Skeletal muscle satellite cell (primary cell): ENCODE measurements at regions not wholly inside any gene's neighbourhood (a gene's known extent, or its start where the extent isn't known, plus 50 kb on each side); places are given as distances from the start of the nearest gene placed in this dataset.
"Not testable (repeated sequence)": the region's sequence is repeated elsewhere in the genome, so short reads cannot be mapped to it uniquely, and the experiment has no call there.

Source experiments
- H3K27me3 ChIP-seq: 2 replicates; pipeline ENCODE4 v1.7.0; 2013; ENCODE audit warnings: low read length; ENCODE audit not compliant: control insufficient read depth, insufficient read depth
- H3K36me3 ChIP-seq: 2 replicates; pipeline ENCODE4 v1.7.0; 2013; ENCODE audit warnings: mild to moderate bottlenecking, control low read depth, low read length; ENCODE audit not compliant: insufficient read depth
- H3K4me1 ChIP-seq: 2 replicates; pipeline ENCODE4 v1.7.0; 2013; ENCODE audit warnings: low read length; ENCODE audit not compliant: control insufficient read depth, insufficient read depth
- H3K4me2 ChIP-seq: 2 replicates; pipeline ENCODE4 v1.7.0; 2013; ENCODE audit warnings: mild to moderate bottlenecking, low read length
- H3K4me3 ChIP-seq: 2 replicates; pipeline ENCODE4 v1.7.0; 2013; ENCODE audit warnings: low read length
- H3K9ac ChIP-seq: 2 replicates; pipeline ENCODE4 v1.7.0; 2013; ENCODE audit warnings: mild to moderate bottlenecking, low read depth, low read length, moderate library complexity
- H3K9me3 ChIP-seq: replicated peaks from 2 replicates; pipeline ENCODE4 v1.7.0; 2013; ENCODE audit warnings: mild to moderate bottlenecking, control low read depth, low read length

DNA sequence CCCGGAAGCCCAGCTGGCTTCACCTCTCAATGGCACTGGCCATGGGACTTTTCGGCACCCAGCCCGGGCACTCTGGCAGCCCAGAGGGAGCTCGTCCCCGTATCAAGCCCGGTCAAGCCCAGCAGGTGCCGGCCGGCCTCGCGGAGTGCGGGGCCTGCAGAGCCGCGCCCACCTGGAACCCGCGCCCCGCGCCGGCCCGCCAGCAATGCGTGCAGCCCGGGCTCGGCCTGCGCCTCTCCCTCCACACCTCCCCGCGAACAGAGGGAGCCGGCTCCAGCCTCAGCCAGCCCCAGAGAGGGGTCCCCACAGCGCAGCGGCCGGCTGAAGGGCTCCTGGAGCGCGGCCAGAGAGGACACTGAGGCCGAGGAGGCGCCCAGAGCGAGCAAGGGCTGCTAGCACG, 133.6 kb upstream of the FRG1 start:
- Histone ChIP-seq H3K4me2 (no peak overlapping the region), H3K4me3 (no peak overlapping the region), H3K9ac (no peak overlapping the region), H3K27me3 (no peaks in the 10 kb centered on the region), H3K36me3 (no peaks in the 10 kb centered on the region), H3K4me1 (no peaks in the 10 kb centered on the region), H3K9me3 (peaks cover 16% of the 10 kb centered on the region)

DNA sequence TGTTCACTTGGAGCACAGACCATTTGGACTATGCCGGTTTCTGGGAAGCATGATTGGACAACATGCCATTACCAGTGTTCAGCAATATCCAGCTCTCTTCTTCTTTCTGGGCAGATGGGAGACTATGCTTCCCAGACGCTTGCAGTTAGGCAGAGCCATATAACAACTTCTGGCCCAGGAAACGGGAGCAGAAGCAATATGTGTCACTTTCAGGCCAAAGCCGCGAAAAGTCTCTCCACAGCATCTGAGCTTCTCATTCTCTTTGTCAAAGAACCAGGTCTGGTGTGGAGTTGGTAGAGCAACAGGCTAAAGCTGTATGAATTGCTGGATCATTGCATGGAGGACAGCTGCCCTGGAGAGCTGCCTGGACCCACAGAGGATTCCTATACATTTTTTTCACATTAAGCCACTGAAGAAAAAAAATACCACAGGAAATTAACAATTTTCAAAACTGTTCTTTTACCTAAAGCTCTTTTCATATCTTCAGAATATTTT, 131.4 kb upstream of the FRG1 start:
- Histone ChIP-seq H3K27me3 (no peaks in the 10 kb centered on the region), H3K9me3 (peaks cover 6% of the 10 kb centered on the region), H3K4me1 (no peaks in the 10 kb centered on the region), H3K36me3 (no peaks in the 10 kb centered on the region), H3K4me3 (no peak overlapping the region), H3K9ac (no peak overlapping the region), H3K4me2 (no peak overlapping the region)

DNA sequence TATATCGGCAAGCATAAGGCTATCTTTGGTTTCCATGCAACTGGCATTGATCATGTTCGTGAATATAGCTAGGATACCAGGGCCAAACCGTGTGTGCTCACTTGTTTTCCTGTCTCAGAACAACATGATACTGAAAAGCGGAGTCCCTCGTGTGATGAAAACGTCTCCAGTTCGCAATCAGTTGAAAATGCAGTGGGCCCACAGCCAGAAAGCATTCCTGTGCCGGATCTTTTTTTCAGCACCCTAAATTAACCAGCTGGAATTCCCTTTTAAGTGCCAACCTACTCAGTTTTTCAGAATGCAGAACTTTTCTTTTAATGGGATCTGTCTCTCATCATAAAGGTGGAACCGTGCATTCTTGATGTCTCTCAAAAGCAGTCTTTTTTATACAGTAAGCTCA, 130.8 kb upstream of the FRG1 start:
- no peak overlapping the region for H3K4me3 ChIP-seq
- H3K4me1 ChIP-seq = no peaks in the 10 kb centered on the region
- H3K4me2 ChIP-seq = no peak overlapping the region
- H3K9ac ChIP-seq = no peak overlapping the region
- peaks cover 6% of the 10 kb centered on the region for H3K9me3 ChIP-seq
- no peaks in the 10 kb centered on the region for H3K36me3 ChIP-seq
- no peaks in the 10 kb centered on the region for H3K27me3 ChIP-seq

DNA sequence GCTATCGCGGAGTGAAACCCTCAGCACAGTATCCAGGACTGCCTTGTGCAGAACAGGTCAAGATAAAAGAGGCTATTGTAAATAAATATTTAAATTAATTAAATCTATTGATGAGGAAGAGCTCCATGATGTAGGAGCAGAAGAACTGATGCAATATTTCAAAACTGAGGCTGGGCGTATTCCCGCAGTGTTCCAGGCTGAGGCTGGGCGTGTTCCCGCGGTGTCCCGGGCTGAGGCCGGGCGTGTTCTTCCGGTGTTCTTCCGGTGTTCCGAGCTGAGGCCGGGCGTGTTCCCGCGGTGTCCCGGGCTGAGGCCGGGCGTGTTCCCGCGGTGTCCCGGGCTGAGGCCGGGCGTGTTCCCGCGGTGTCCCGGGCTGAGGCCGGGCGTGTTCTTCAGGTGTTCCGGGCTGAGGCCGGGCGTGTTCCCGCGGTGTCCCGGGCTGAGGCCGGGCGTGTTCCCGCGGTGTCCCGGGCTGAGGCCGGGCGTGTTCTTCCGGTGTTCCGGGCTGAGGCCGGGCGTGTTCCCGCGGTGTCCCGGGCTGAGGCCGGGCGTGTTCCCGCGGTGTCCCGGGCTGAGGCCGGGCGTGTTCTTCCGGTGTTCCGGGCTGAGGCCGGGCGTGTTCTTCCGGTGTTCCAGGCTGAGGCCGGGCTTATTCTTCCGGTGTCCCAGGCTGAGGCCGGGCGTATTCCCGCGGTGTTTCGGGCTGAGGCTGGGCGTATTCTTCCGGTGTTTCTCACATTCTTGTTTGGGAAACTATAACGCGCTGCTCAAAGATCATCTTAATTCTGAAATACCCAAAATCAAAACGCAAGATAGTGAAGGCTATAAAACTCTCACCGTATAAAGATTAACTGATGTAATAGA, 130.1 kb upstream of the FRG1 start:
- not testable (repeated sequence) for H3K4me2 ChIP-seq, H3K9ac ChIP-seq, H3K27me3 ChIP-seq, H3K36me3 ChIP-seq, H3K9me3 ChIP-seq, H3K4me3 ChIP-seq, H3K4me1 ChIP-seq

DNA sequence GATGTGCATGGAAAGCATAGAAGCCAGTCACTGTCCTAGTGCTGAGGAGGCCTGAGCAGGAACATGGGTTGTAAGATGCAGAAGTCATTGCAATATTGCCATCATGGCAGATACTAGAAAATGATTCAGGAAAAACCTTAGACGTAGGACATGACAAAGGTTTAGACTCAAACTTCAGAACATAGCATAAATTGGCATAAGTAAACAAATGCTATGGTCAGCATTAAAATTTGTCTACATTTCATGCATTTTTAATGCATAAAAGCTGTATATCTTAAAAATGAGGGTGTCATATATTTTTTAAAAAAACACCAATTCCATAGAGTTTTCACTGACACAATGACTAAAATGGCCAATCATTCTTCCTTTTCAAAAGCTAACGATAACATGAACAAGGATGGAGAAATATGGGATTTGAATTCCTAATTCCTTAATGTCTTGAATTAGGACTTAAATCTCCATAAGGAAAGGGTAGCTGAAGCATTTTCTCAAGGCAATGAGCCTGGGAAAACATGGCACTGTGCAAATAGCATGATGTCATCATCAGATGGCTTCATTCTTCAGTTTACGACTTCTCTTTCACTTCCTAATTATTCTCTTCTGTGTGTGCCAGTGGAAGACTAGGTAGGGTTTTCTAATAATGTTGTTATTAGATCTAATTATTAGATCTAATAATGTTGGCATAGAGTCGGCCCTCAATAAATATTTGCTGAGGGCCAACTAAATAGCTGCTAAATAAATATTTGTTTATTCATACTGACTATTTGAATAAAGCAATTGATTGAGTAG, 125.1 kb upstream of the FRG1 start:
- H3K4me2 ChIP-seq = no peak overlapping the region
- no peaks in the 10 kb centered on the region for H3K36me3 ChIP-seq
- no peak overlapping the region for H3K9ac ChIP-seq
- no peaks in the 10 kb centered on the region for H3K4me1 ChIP-seq
- H3K27me3 ChIP-seq = no peaks in the 10 kb centered on the region
- no peaks in the 10 kb centered on the region for H3K9me3 ChIP-seq
- no peak overlapping the region for H3K4me3 ChIP-seq

DNA sequence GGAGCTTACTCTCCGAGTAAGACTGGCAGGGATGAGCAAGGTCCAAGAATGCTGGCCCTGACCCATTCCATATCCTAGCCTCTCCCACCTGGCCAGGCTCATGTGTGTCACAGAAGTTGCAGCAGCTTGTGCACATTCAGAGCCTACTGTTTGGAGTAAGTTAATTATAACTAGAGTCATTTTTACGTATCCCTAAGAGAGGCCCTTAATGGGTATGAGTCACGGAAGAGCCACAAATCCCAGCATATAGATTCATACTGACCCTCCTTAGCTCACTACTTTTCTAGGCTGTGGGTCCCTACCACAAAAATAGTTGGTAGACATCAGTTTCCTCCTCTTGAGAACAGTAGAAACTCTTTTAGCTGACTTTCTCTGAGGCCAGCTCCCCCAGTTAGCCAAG, 118.3 kb upstream of the FRG1 start:
- no peak overlapping the region for H3K9ac ChIP-seq
- no peaks in the 10 kb centered on the region for H3K4me1 ChIP-seq
- H3K27me3 ChIP-seq = no peaks in the 10 kb centered on the region
- H3K36me3 ChIP-seq = no peaks in the 10 kb centered on the region
- no peak overlapping the region for H3K4me2 ChIP-seq
- no peak overlapping the region for H3K4me3 ChIP-seq
- no peaks in the 10 kb centered on the region for H3K9me3 ChIP-seq

DNA sequence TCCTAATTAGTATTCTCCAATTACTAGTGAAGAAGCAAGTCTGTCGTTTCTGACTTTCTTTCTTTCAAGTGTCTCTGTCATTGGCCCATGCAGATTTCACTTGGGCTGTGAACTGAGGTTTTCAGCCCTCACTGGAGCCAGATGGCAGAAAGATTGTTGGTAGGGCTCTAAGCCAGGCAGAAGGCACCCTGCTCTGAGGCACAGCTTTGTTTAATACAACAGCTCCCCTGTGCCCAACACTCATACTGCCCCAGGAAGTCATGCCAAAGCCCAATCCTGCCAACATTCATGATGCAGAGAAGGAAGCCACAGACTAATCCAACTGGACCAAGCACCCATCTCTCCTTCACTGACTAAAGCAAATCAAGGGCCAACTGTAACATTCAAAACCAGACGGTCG, 117.1 kb upstream of the FRG1 start:
- Histone ChIP-seq H3K4me1 (no peaks in the 10 kb centered on the region), H3K4me3 (no peak overlapping the region), H3K27me3 (no peaks in the 10 kb centered on the region), H3K9me3 (no peaks in the 10 kb centered on the region), H3K36me3 (no peaks in the 10 kb centered on the region), H3K4me2 (no peak overlapping the region), H3K9ac (no peak overlapping the region)

DNA sequence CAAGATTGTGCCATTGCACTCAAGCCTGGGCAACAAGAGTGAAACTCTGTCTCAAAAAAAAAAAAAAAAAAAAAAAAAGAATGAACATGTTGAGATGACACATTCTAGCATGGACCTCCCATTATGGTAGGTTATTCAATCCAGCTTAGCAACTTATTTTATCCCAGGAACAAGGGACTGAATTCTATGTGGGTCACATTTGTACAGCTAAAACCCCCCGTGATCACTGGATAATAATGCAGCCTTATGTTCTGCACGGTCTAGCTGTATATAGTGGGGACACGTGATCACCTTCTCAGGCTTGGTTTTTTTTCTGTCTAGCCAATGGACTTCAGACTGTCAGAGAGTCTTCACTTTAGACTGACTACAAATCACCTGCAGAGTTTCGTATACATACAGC, 115.2 kb upstream of the FRG1 start:
- Histone ChIP-seq H3K4me2 (no peak overlapping the region), H3K27me3 (no peaks in the 10 kb centered on the region), H3K4me1 (no peaks in the 10 kb centered on the region), H3K36me3 (no peaks in the 10 kb centered on the region), H3K4me3 (no peak overlapping the region), H3K9ac (no peak overlapping the region), H3K9me3 (no peaks in the 10 kb centered on the region)

DNA sequence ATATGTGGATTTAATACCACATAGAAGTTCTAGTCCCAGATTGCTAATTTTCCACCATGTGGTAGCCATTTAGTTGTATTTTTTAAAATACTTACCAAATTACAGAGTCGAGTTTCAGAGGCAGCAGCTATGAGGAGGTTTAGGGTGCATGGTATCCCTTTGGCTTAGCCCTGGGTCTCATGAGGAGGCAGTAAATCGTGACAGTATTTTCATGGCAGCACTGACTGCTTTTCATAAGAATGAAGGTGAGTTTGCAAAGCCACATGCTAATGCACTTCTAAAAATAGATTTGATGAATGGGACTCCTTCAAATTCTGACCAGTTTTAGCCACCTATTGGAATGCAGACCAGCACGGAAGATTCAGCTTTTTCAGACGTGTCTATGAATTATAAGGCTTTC, 114.0 kb upstream of the FRG1 start:
- Histone ChIP-seq H3K36me3 (no peaks in the 10 kb centered on the region), H3K4me2 (no peak overlapping the region), H3K9ac (no peak overlapping the region), H3K27me3 (no peaks in the 10 kb centered on the region), H3K4me1 (no peaks in the 10 kb centered on the region), H3K4me3 (no peak overlapping the region), H3K9me3 (no peaks in the 10 kb centered on the region)

DNA sequence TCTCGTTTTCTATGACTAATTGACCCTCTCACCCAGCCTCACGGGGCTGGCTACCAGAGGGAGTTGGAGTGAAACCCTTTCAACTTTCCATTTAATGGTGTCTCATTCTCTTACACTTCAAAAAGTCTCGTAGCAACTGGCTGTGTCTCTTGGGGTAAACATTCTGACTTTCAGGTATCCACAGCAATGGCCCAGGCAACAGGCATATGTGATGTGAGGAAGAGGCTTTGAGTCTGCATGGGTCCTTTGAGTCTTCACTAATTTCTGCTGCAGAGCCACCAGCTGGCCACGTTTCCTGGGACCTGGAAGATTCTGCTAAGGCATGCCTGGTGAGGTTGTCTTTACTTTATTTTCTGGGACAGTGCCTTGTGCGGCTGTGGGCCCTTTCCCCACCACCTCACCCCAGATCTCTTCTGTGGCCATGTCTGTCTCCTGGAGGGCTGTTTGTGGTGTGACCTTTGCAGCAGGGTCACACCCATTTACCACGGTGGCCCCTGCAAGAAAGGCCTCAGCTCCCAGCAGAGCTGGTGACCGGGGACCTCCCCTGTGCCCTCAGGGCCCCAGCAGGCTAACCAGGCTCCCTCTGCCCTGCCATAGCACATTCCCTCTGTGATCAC, 112.5 kb upstream of the FRG1 start:
- Histone ChIP-seq H3K4me1 (no peaks in the 10 kb centered on the region), H3K27me3 (no peaks in the 10 kb centered on the region), H3K9me3 (peaks cover 3% of the 10 kb centered on the region), H3K4me3 (no peak overlapping the region), H3K4me2 (no peak overlapping the region), H3K36me3 (no peaks in the 10 kb centered on the region), H3K9ac (no peak overlapping the region)

DNA sequence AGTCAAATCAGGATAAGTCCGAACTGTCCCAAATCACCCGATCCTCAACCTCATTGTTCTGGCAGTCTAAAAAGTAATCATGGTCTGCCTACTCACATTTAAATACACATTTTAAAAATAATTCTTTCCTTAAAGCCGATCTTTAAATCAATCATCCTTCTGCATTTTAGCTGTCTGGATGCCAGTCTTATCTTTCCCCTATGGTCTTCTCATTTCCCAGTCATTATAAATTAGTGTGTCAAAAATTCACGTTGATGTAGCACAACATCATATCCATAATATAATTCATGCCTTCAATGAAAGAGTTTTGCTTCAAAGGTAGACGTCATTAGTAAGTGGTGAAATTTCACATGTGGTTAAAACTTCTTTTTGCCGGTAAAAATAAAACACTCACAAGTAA, 108.1 kb upstream of the FRG1 start:
- Histone ChIP-seq H3K36me3 (no peaks in the 10 kb centered on the region), H3K4me1 (no peaks in the 10 kb centered on the region), H3K4me3 (no peak overlapping the region), H3K27me3 (no peaks in the 10 kb centered on the region), H3K4me2 (no peak overlapping the region), H3K9ac (no peak overlapping the region), H3K9me3 (peaks cover 3% of the 10 kb centered on the region)
